Suprapubic skin (tissue), 3 donors: ENCODE measurements at regions not wholly inside any gene's neighbourhood (a gene's known extent, or its start where the extent isn't known, plus 50 kb on each side); places are given as distances from the start of the nearest gene placed in this dataset.

Source experiments
- POLR2A ChIP-seq, 2 donors: fragments of 450-650 bp; IDR thresholded peaks; one replicate each; pipeline ENCODE4 v1.6.1; 2017; ENCODE audit warnings: antibody characterized with exemption in 2 of 2, mild to moderate bottlenecking in 2 of 2, moderate library complexity in 2 of 2
- TF ChIP-seq, protein P1 (sequence below), 2 donors: fragments of 200-600 bp in 1 of 2; fragments of 450-650 bp in 1 of 2; sonication (generic) in 1 of 2; IDR thresholded peaks; one replicate each; pipeline ENCODE4 v1.5.1; 2016 to 2019; ENCODE audit warnings: antibody characterized with exemption in 2 of 2, mild to moderate bottlenecking in 1 of 2, moderate library complexity in 1 of 2

DNA sequence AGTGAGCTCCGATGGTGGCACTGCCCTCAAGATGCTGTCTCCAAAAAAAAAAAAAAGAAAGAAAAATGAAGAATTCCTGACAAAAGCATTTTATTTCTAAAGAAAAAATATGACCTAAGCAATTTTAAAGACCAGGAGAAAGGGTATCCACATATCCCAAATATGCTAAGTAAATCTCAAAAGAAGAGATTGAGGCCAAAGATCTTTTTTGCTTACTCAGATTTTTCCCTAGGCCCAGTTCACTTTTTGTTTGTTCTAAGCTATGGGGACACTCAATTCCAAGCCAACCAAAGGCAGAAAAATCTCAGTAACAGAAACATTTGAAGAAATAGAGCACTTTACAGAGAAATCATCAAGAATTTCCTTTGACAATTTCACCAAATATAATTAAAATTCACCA is 150.8 kb downstream of the SOX9 start:
- TF ChIP-seq, protein P1, sequence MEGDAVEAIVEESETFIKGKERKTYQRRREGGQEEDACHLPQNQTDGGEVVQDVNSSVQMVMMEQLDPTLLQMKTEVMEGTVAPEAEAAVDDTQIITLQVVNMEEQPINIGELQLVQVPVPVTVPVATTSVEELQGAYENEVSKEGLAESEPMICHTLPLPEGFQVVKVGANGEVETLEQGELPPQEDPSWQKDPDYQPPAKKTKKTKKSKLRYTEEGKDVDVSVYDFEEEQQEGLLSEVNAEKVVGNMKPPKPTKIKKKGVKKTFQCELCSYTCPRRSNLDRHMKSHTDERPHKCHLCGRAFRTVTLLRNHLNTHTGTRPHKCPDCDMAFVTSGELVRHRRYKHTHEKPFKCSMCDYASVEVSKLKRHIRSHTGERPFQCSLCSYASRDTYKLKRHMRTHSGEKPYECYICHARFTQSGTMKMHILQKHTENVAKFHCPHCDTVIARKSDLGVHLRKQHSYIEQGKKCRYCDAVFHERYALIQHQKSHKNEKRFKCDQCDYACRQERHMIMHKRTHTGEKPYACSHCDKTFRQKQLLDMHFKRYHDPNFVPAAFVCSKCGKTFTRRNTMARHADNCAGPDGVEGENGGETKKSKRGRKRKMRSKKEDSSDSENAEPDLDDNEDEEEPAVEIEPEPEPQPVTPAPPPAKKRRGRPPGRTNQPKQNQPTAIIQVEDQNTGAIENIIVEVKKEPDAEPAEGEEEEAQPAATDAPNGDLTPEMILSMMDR (IDR thresholded peaks at IDR 0.05), result no peak
- no peak for TF ChIP-seq POLR2A (IDR thresholded peaks at IDR 0.05)
